GM12878 (cell line): ENCODE measurements at regions not wholly inside any gene's neighbourhood (a gene's known extent, or its start where the extent isn't known, plus 50 kb on each side); places are given as distances from the start of the nearest gene placed in this dataset.
A peak's percentile ranks its signal among the peaks of the same experiment; 100 is the strongest.

Experiments used
- ASH2L ChIP-seq: fragments of 300-600, 200-600 bp; sonication (generic); IDR thresholded peaks from 2 replicates; pipeline ENCODE4 v1.6.1; 2017; ENCODE audit warnings: low read depth, mild to moderate bottlenecking, borderline replicate concordance
- BCL3 ChIP-seq: IDR thresholded peaks from 2 replicates; pipeline ENCODE4 v1.6.1; 2011; ENCODE audit warnings: borderline replicate concordance, low read depth, mild to moderate bottlenecking, moderate library complexity, low read length; ENCODE audit not compliant: insufficient read depth, poor library complexity, severe bottlenecking
- BHLHE40 ChIP-seq, 2 experiments: fragments of 450-650 bp in 1 of 2; IDR thresholded peaks; 2 replicates each; pipeline ENCODE4 v1.6.1; 2011 to 2017; ENCODE audit warnings: low read depth in 2 of 2, borderline replicate concordance in 1 of 2, improper control_type of control experiment in 1 of 2, low read length in 1 of 2, mild to moderate bottlenecking in 1 of 2
- CEBPB ChIP-seq, 2 experiments: fragments of 150-350 bp in 1 of 2; IDR thresholded peaks; 2 replicates each; pipeline ENCODE4 v1.6.1; 2012 to 2014; ENCODE audit warnings: low read depth in 2 of 2, low read length in 2 of 2, borderline replicate concordance in 1 of 2, inconsistent platforms in 1 of 2
- CREM ChIP-seq: IDR thresholded peaks from 2 replicates; pipeline ENCODE4 v1.6.1; 2014; ENCODE audit warnings: antibody characterized with exemption, low read depth
- EGR1 ChIP-seq, 2 experiments: IDR thresholded peaks; 1 replicate in 1 of 2; 2 replicates in 1 of 2; pipeline ENCODE4 v1.6.1; 2011 to 2012; ENCODE audit warnings: low read depth in 2 of 2, low read length in 2 of 2, borderline replicate concordance in 1 of 2, mild to moderate bottlenecking in 1 of 2, moderate library complexity in 1 of 2
- ETV6 ChIP-seq, 2 experiments: fragments of 450-650 bp in 1 of 2; IDR thresholded peaks in 1 of 2; conservative IDR thresholded peaks in 1 of 2; 2 replicates each; pipeline ENCODE4 v1.6.1; 2014; ENCODE audit warnings: antibody characterized with exemption in 1 of 2, borderline replicate concordance in 1 of 2, low read depth in 1 of 2, mild to moderate bottlenecking in 1 of 2, moderate library complexity in 1 of 2
- FOXM1 ChIP-seq: IDR thresholded peaks from 2 replicates; pipeline ENCODE4 v1.6.1; 2012; ENCODE audit warnings: low read depth, mild to moderate bottlenecking, inconsistent platforms, low read length, moderate library complexity
- LARP7 ChIP-seq: fragments of 450-650 bp; IDR thresholded peaks from 2 replicates; pipeline ENCODE4 v1.6.1; 2017; ENCODE audit warnings: mild to moderate bottlenecking
- MEF2B ChIP-seq: fragments of 450-650 bp; IDR thresholded peaks from 2 replicates; pipeline ENCODE4 v1.6.1; 2018; ENCODE audit warnings: mild to moderate bottlenecking, moderate library complexity; ENCODE audit not compliant: partially characterized antibody, poor library complexity, severe bottlenecking
- MYC ChIP-seq: IDR thresholded peaks from 2 replicates; pipeline ENCODE4 v1.6.1; 2011; ENCODE audit warnings: mild to moderate bottlenecking, low read length, moderate library complexity, inconsistent platforms; ENCODE audit not compliant: insufficient read depth, insufficient replicate concordance, insufficient read length, severe bottlenecking
- NR2C1 ChIP-seq: fragments of 450-650 bp; IDR thresholded peaks from 2 replicates; pipeline ENCODE4 v1.6.1; 2017; ENCODE audit warnings: antibody characterized with exemption, mild to moderate bottlenecking, moderate library complexity
- NRF1 ChIP-seq: conservative IDR thresholded peaks from 2 replicates; pipeline ENCODE4 v1.6.1; 2011; ENCODE audit warnings: mild to moderate bottlenecking, low read depth, low read length, improper control_type of control experiment
- PRDM15 ChIP-seq: fragments of 450-650 bp; formaldehyde crosslinking; IDR thresholded peaks from 2 replicates; pipeline ENCODE4 v1.4.0; 2020; ENCODE audit warnings: mild to moderate bottlenecking, moderate library complexity
- RAD51 ChIP-seq: fragments of 450-650 bp; IDR thresholded peaks from 2 replicates; pipeline ENCODE4 v1.6.1; 2016; ENCODE audit warnings: moderate library complexity, mild to moderate bottlenecking, inconsistent platforms
- WRNIP1 ChIP-seq: IDR thresholded peaks from 2 replicates; pipeline ENCODE4 v1.6.1; 2011; ENCODE audit warnings: low read depth, low read length, improper control_type of control experiment, borderline replicate concordance
- ZBTB33 ChIP-seq: fragments of 450-650 bp; IDR thresholded peaks from 2 replicates; pipeline ENCODE4 v1.6.1; 2017; ENCODE audit warnings: mild to moderate bottlenecking
- ZNF207 ChIP-seq: fragments of 450-650 bp; IDR thresholded peaks from 2 replicates; pipeline ENCODE4 v1.6.1; 2014; ENCODE audit warnings: antibody characterized with exemption, mild to moderate bottlenecking, borderline replicate concordance
- ZSCAN29 ChIP-seq: fragments of 450-650 bp; IDR thresholded peaks from 2 replicates; pipeline ENCODE4 v1.6.1; 2017; ENCODE audit warnings: mild to moderate bottlenecking, moderate library complexity

GRCh38 chr10:4127518-4128315 is 342.7 kb upstream of the KLF6 start (continued):
- TF ChIP-seq MYC (no peak), ETV6 (conservative IDR thresholded peaks at IDR 0.05 in 1 of 2, IDR thresholded peaks at IDR 0.05 in 1 of 2; ENCODE audit: borderline replicate concordance in 1 of 2, low read depth in 1 of 2) (peak in 1 of 2 experiments; percentile 68; a peak in 1 of 4 replicates), CEBPB (IDR thresholded peaks at IDR 0.05; ENCODE audit: borderline replicate concordance in 1 of 2, low read depth in 2 of 2, low read length in 2 of 2) (peak in 1 of 2 experiments; percentile 63; a peak in 1 of 4 replicates), RAD51 (no peak), FOXM1 (peak; percentile 80), ZSCAN29 (no peak), ASH2L (no peak), MEF2B (no peak), ZNF207 (no peak), CREM (peak; percentile 52; the same call in 1 of the 2 replicates), WRNIP1 (no peak), BHLHE40 (IDR thresholded peaks at IDR 0.05; ENCODE audit: borderline replicate concordance in 1 of 2, low read depth in 2 of 2, low read length in 1 of 2) (no peak), LARP7 (no peak), ZBTB33 (no peak), NR2C1 (no peak), PRDM15 (CRISPR knock-in tag) (no peak), EGR1 (IDR thresholded peaks at IDR 0.05; ENCODE audit: borderline replicate concordance in 1 of 2, low read depth in 2 of 2, low read length in 2 of 2) (no peak), BCL3 (no peak), NRF1 (no peak)
